GM10248 (cell line): ENCODE measurements at regions not wholly inside any gene's neighbourhood (a gene's known extent, or its start where the extent isn't known, plus 50 kb on each side); places are given as distances from the start of the nearest gene placed in this dataset.

ENCODE experiments used
- CTCF ChIA-PET: fragments of 300-600 bp; sonication (Branson Sonifier 250); formaldehyde crosslinking; extraction: SDS; loops from one replicate; lab custom pipeline; 2021; ENCODE audit warnings: antibody characterized with exemption; lab: Yijun Ruan, JAX
- POLR2A ChIA-PET: fragments of 350-650 bp; sonication (Branson Sonifier 250); formaldehyde crosslinking; extraction: SDS; loops from one replicate; lab custom pipeline; 2020; ENCODE audit warnings: antibody characterized with exemption; lab: Yijun Ruan, JAX
- DNase-seq: peaks from one replicate; pipeline ENCODE4 v3.0.0; 2012; ENCODE audit errors: extremely low spot score
- CTCF ChIP-seq: IDR thresholded peaks from 2 replicates; pipeline ENCODE4 v1.5.1; 2012; ENCODE audit warnings: mild to moderate bottlenecking, low read depth; ENCODE audit errors: extremely low read depth, missing control alignments, control extremely low read depth

GRCh38 chrX:4382273-4382672 is 668.8 kb upstream of the PRKX start:
- DNase-seq, result no peak
- POLR2A ChIA-PET, result no interaction called here
- CTCF ChIA-PET, result no interaction called here
- TF ChIP-seq CTCF, result no peak

GRCh38 chrX:4380710-4381109 is 667.3 kb upstream of the PRKX start:
- ChIA-PET CTCF (no interaction called here), POLR2A (no interaction called here)
- DNase-seq, result no peak
- TF ChIP-seq CTCF, result no peak

- TF ChIP-seq CTCF, result no peak
- ChIA-PET POLR2A (no interaction called here), CTCF (no interaction called here)
- no peak for DNase-seq
These were observed 665.6 kb upstream of the PRKX start for GRCh38 chrX:4379071-4379470.

GRCh38 chrX:4373791-4374190 is 660.3 kb upstream of the PRKX start:
- no peak for DNase-seq
- CTCF ChIA-PET, result no interaction called here
- POLR2A ChIA-PET, result no interaction called here
- TF ChIP-seq CTCF, result no peak

- DNase-seq, result no peak
- ChIA-PET POLR2A (no interaction called here), CTCF (no interaction called here)
- no peak for TF ChIP-seq CTCF
These were observed 645.1 kb upstream of the PRKX start for GRCh38 chrX:4358577-4358976.

GRCh38 chrX:4322916-4323315 is 609.5 kb upstream of the PRKX start:
- CTCF ChIA-PET, result no interaction called here
- no peak for DNase-seq
- TF ChIP-seq CTCF, result no peak
- POLR2A ChIA-PET, result no interaction called here

- no peak for TF ChIP-seq CTCF
- POLR2A ChIA-PET, result no interaction called here
- CTCF ChIA-PET, result no interaction called here
- no peak for DNase-seq
These were observed 607.0 kb upstream of the PRKX start for GRCh38 chrX:4320436-4320947.
